ENCODE measurements at regions not wholly inside any gene's neighbourhood (a gene's known extent, or its start where the extent isn't known, plus 50 kb on each side); places are given as distances from the start of the nearest gene placed in this dataset.
"Not testable (repeated sequence)": the region's sequence is repeated elsewhere in the genome, so short reads cannot be mapped to it uniquely, and the experiment has no call there.

- no peak for DNase-seq
Observed at GRCh38 chr12:83506841-83507240, 820.1 kb downstream of the TMTC2 start.

GRCh38 chr12:83505586-83505985 lies 818.9 kb downstream of the TMTC2 start:
- no peak for DNase-seq

- DNase-seq = not testable (repeated sequence)
Observed at GRCh38 chr12:83499894-83500293, 813.2 kb downstream of the TMTC2 start.

GRCh38 chr12:83477696-83478095 lies 791.0 kb downstream of the TMTC2 start:
- no peak for DNase-seq

- DNase-seq = no peak
Observed at GRCh38 chr12:83476695-83477690, 790.3 kb downstream of the TMTC2 start.

DNA sequence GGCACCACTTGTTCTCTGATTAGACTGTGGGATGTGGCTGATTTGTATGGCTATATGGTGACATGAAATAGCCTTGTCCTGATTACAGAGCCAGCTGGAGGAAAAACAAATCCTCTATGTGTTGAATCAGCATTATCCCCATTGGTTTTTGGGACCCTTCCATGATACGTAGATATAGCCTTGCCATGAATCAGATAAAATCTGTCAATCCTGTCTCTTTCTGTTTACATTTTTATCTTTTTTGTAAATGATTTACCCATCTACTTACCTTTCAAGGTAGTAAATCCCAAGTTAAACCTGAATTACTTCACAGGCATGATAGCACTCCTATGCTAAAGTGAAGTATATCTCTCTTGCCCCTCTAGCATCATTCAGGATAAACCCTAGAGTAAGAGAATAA lies 789.3 kb downstream of the TMTC2 start:
- no peak for DNase-seq

- no peak for DNase-seq
Observed at GRCh38 chr12:83474369-83474768, 787.7 kb downstream of the TMTC2 start.

DNA sequence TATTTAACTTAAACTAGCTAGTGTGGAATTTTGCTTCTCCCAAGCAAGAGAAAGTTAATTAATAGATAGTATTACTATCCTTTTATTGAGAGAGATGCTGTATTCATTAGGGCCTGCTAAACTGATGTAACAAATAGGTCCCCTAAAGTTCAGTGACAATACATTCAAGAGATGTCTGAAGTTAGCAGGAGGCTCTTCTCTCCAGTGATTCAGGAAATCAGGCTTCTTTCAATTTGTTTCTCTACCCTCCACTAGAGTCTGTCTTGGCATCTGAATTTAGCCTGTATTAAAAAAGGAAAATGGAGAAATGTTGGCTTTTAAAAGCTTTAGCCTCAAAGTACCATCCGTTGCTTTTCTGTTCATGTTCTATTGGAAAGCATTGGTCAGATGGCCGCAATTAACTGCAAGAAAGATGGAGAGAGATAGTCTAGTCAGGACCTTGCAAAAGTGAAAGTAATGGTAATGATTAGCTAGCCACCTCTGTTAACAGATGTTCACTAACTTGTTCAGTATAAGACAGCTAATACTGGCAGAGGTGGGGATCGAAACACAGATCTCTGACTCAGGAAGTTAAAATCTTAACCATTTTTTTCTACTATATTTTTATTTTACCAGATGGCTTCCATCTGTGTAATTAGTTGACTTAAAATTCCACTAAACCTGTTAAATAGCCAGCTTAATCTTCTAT lies 786.8 kb downstream of the TMTC2 start:
- DNase-seq = no peak

- DNase-seq = no peak
Observed at GRCh38 chr12:83472772-83473171, 786.1 kb downstream of the TMTC2 start.

GRCh38 chr12:83472350-83472749 lies 785.6 kb downstream of the TMTC2 start:
- no peak for DNase-seq

GRCh38 chr12:83471341-83471740 lies 784.6 kb downstream of the TMTC2 start:
- DNase-seq = no peak

DNA sequence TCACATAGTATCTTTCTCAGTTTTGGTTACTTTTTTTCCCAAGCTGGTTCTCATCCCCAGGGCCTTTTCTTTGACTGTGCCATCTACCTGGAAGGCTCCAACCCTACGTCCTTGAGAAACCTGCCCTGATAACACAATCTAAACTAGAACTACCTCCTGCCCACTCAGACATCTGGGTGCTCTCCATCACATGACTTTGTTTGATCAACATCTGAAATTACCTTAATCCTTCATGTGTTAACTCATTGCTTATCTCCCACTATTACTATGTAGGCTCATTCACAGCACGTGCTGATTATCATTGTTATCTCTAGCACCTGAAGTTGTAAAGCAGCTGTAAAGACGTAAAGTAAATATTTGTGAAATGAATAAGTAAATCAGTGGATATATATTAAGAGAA lies 784.0 kb downstream of the TMTC2 start:
- no peak for DNase-seq

DNA sequence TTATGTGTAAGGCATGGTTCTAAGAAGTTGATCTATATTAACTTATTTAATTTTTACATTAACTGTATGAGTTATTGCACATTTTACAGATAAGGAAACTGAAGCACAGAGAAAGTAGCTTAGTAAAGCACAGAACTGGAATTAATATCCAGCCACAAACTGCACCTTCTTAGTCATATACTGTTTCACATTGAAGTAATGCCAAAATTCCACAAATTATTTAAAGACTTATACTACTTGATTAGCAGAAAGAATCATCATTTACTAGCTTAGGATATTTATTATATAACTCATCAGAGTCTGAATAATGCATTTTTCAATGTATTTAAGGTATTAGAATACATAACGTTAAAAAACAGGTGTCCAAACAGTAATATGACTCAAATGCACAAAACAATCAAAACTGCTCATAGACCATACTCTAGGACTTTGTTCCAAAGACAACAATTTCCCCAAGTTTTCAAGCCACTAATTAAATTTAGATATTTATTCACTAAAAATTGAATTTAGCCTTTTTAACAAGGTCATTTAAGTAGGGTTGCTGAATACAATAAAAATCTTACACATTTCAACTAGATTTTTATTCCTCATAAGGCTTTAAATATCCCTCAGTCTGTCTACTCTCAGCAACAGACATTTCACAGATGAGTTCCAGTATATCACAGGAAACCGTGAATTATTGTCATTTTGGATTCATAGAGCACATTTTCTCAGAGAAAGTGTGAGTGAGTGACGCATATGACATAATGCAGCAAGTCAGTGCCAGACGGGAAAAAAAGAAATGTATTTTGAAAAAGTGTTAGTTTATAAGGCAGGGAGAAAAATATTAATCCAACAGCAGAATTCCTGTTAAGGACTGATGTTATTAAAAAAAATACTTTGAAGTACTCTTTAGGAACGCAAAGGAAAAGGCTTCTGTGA lies 782.5 kb downstream of the TMTC2 start:
- no peak for DNase-seq

DNA sequence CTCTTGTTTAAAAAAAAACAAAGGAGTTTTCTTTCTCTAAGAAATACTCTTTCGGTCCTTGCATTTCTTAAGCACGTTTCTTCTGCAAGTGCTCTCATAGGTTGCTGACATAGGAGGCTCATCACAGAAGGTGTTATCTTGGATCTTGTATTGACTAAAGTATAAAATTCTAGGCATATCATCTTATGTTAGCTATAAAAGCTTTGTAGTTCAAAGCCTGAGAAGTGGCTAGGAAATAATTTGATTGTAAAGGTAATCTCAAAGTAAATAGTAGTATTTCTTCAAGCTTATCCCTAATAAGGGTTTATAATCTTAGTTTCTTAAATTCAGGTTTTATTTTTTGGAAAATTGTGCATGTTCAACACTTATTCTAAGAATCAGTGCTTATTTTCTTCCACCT lies 778.9 kb downstream of the TMTC2 start:
- DNase-seq = no peak

GRCh38 chr12:83462419-83462818 lies 775.7 kb downstream of the TMTC2 start:
- DNase-seq = no peak

- DNase-seq = no peak
Observed at GRCh38 chr12:83461336-83461935, 774.7 kb downstream of the TMTC2 start.

GRCh38 chr12:83451189-83451588 lies 764.5 kb downstream of the TMTC2 start:
- DNase-seq = no peak

DNA sequence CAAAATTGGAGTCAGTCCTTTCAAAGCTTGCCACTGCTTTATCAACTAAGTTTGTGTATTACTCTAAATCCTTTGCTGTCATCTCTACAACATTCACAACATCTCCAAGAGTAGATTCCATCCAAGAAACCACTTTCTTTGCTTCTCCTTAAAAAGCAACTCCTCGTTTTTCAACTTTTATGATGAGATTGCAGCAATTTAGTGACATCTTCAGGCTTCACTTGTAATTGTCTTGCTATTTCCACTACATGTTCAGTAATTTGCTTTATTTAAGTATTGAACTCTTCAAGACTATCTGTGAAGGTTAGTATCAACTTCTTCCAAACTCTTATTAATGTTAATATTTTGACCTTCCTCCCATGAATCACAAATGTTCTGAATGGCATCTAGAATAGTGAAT lies 747.9 kb downstream of the TMTC2 start:
- no peak for DNase-seq

DNA sequence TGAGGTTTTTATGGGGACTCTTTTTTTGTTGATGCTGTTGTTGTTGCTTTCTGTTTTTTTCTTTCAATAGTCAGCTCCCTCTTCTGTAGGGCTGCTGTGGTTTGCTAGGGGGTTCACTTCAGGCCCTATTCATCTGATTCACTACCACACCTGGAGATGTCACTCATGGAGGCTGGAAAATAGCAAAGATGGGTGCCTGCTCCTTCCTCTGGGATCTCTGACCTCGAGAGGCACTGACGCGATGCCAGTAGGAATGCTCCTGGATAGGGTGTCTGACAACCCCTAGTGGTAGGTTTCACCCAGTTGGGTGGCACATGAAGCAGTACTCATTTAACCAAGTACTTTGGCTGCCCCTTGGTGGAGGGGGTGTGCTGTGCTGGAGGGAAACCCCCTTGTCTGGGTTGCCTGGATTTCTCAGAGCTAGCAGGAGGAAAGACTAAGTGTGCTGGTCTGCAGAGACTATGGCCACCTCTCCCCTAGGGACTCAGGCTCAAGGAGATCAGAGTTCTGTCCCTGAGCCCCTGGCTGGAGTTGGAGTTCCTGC lies 745.5 kb downstream of the TMTC2 start:
- DNase-seq = no peak

DNA sequence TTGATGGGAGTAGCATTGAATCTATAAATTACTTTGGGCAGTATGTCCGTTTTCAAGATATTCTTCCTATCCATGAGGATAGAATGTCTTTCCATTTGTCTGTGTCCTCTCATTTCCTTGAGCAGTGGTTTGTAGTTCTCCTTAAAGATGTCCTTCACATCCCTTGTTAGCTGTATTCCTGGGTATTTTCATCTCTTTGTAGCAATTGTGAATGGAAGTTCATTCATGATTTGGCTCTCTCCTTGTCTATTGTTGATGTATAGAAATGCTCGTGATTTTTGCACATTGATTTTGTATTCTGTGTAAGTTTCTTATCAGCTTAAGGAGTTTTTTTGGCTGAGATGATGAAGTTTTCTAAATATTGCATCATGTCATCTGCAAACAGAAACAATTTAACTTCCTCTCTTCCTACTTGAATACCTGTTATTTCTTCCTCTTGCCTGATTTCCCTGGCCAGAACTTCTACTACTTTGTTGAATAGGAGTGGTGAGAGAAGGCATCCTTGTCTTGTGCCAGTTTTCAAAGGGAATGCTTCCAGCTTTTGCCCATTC lies 741.0 kb downstream of the TMTC2 start:
- DNase-seq = not testable (repeated sequence)

- no peak for DNase-seq
Observed at GRCh38 chr12:83414981-83415380, 728.3 kb downstream of the TMTC2 start.

GRCh38 chr12:83408851-83409250 lies 722.1 kb downstream of the TMTC2 start:
- DNase-seq = no peak
